Astrocyte (in vitro differentiated cells and primary cell): ENCODE measurements at regions not wholly inside any gene's neighbourhood (a gene's known extent, or its start where the extent isn't known, plus 50 kb on each side); places are given as distances from the start of the nearest gene placed in this dataset.
A peak's percentile ranks its signal among the peaks of the same experiment; 100 is the strongest.

Experiments
- DNase-seq: peaks from one replicate; pipeline ENCODE4 v3.0.0-alpha.2; 2010; ENCODE audit warnings: low read depth
- FAIRE-seq: peaks from 2 replicates; lab custom pipeline; 2011; peaks lifted over from hg19 to GRCh38; lab: Jason Lieb, UNC
- H2AFZ ChIP-seq: 2 replicates; pipeline ENCODE4 v1.6.0; 2012; ENCODE audit warnings: low read depth, low read length, inconsistent platforms
- H3K27ac ChIP-seq: 2 replicates; pipeline ENCODE4 v1.5.1; 2011; ENCODE audit warnings: low read depth, low read length, inconsistent platforms
- H3K27me3 ChIP-seq: 2 replicates; pipeline ENCODE4 v1.6.0; 2011; ENCODE audit warnings: low read length, inconsistent platforms; ENCODE audit not compliant: insufficient read depth
- H3K36me3 ChIP-seq: 2 replicates; pipeline ENCODE4 v1.5.1; 2011; ENCODE audit warnings: low read length, inconsistent platforms; ENCODE audit not compliant: insufficient read depth
- H3K4me1 ChIP-seq: 2 replicates; pipeline ENCODE4 v1.5.1; 2011; ENCODE audit warnings: low read length, inconsistent platforms; ENCODE audit not compliant: insufficient read depth
- H3K4me2 ChIP-seq: 2 replicates; pipeline ENCODE4 v1.6.0; 2012; ENCODE audit warnings: low read length, inconsistent platforms
- H3K4me3 ChIP-seq: 2 replicates; pipeline ENCODE4 v1.5.1; 2011; ENCODE audit warnings: low read depth, mild to moderate bottlenecking, low read length, inconsistent platforms; ENCODE audit not compliant: insufficient read depth
- H3K79me2 ChIP-seq: 2 replicates; pipeline ENCODE4 v1.6.0; 2012; ENCODE audit warnings: mild to moderate bottlenecking, low read length, inconsistent platforms; ENCODE audit not compliant: insufficient read depth
- H3K9ac ChIP-seq: 2 replicates; pipeline ENCODE4 v1.6.0; 2012; ENCODE audit warnings: mild to moderate bottlenecking, low read length, inconsistent platforms
- H3K9me3 ChIP-seq: 2 replicates; pipeline ENCODE4 v1.5.1; 2012; ENCODE audit warnings: low read depth, mild to moderate bottlenecking, low read length, inconsistent platforms; ENCODE audit not compliant: insufficient read depth
- H4K20me1 ChIP-seq: 2 replicates; pipeline ENCODE4 v1.6.0; 2012; ENCODE audit warnings: low read length, inconsistent platforms; ENCODE audit not compliant: insufficient read depth
- H3K27ac Mint-ChIP-seq: one replicate; pipeline ENCODE4 v1.8.0; 2021; ENCODE audit warnings: mild to moderate bottlenecking, mixed read lengths; ENCODE audit not compliant: unreplicated experiment
- H3K27me3 Mint-ChIP-seq: one replicate; pipeline ENCODE4 v1.8.0; 2021; ENCODE audit warnings: low read depth, mixed read lengths; ENCODE audit not compliant: unreplicated experiment
- H3K36me3 Mint-ChIP-seq: one replicate; pipeline ENCODE4 v1.8.0; 2021; ENCODE audit warnings: low read depth, mixed read lengths; ENCODE audit not compliant: unreplicated experiment
- H3K4me1 Mint-ChIP-seq: one replicate; pipeline ENCODE4 v1.8.0; 2021; ENCODE audit warnings: low read depth, mixed read lengths; ENCODE audit not compliant: unreplicated experiment
- H3K4me3 Mint-ChIP-seq: one replicate; pipeline ENCODE4 v1.8.0; 2021; ENCODE audit warnings: mild to moderate bottlenecking, moderate library complexity, mixed read lengths; ENCODE audit not compliant: unreplicated experiment
- H3K9me3 Mint-ChIP-seq: one replicate; pipeline ENCODE4 v1.8.0; 2021; ENCODE audit warnings: mild to moderate bottlenecking, mixed read lengths; ENCODE audit not compliant: unreplicated experiment
- CTCF ChIP-seq: IDR thresholded peaks from 2 replicates; pipeline ENCODE4 v1.5.1; 2011; ENCODE audit warnings: low read depth, mild to moderate bottlenecking, inconsistent platforms, low read length, moderate library complexity; ENCODE audit not compliant: insufficient read depth
- EZH2 ChIP-seq: IDR thresholded peaks from 2 replicates; pipeline ENCODE4 v1.6.1; 2012; ENCODE audit warnings: mild to moderate bottlenecking, low read length, inconsistent platforms; ENCODE audit not compliant: insufficient read depth

- H3K27ac Mint-ChIP-seq: no peak overlapping the region
- H3K36me3 ChIP-seq: no peaks in the 10 kb centered on the region
- FAIRE-seq (no peak), DNase-seq (no peak)
- no peaks in the 10 kb centered on the region for H4K20me1 ChIP-seq
- H3K4me1 Mint-ChIP-seq: no peaks in the 10 kb centered on the region
- no peak overlapping the region for H3K27ac ChIP-seq
- H3K4me3 ChIP-seq: no peak overlapping the region
- TF ChIP-seq CTCF (no peak), EZH2 (no peak)
- no peaks in the 10 kb centered on the region for H3K4me1 ChIP-seq
- no peaks in the 10 kb centered on the region for H3K9me3 ChIP-seq
- H3K27me3 ChIP-seq: no peaks in the 10 kb centered on the region
- no peak overlapping the region for H3K9ac ChIP-seq
- no peak overlapping the region for H3K4me3 Mint-ChIP-seq
- no peak overlapping the region for H2AFZ ChIP-seq
- no peaks in the 10 kb centered on the region for H3K9me3 Mint-ChIP-seq
- H3K79me2 ChIP-seq: no peaks in the 10 kb centered on the region
- no peaks in the 10 kb centered on the region for H3K36me3 Mint-ChIP-seq
- H3K4me2 ChIP-seq: no peak overlapping the region
- no peaks in the 10 kb centered on the region for H3K27me3 Mint-ChIP-seq
Observed at GRCh38 chr5:30809933-30810332, 383.6 kb upstream of the CDH6 start.

GRCh38 chr5:30808996-30809395 is 384.5 kb upstream of the CDH6 start:
- no peaks in the 10 kb centered on the region for H3K4me1 ChIP-seq
- Mint-ChIP-seq H3K27ac (no peak overlapping the region), H3K4me1 (no peaks in the 10 kb centered on the region), H3K36me3 (no peaks in the 10 kb centered on the region), H3K9me3 (no peaks in the 10 kb centered on the region), H3K4me3 (no peak overlapping the region), H3K27me3 (no peaks in the 10 kb centered on the region)
- H3K79me2 ChIP-seq: no peaks in the 10 kb centered on the region
- H3K27ac ChIP-seq: no peak overlapping the region
- no peaks in the 10 kb centered on the region for H4K20me1 ChIP-seq
- no peak overlapping the region for H3K4me2 ChIP-seq
- no peak for TF ChIP-seq CTCF
- no peaks in the 10 kb centered on the region for H3K9me3 ChIP-seq
- no peak overlapping the region for H3K9ac ChIP-seq
- DNase-seq (peak; percentile 13), FAIRE-seq (no peak)
- no peaks in the 10 kb centered on the region for H3K27me3 ChIP-seq
- no peak overlapping the region for H3K4me3 ChIP-seq
- no peaks in the 10 kb centered on the region for H3K36me3 ChIP-seq
- H2AFZ ChIP-seq: no peak overlapping the region

- no peak overlapping the region for H3K27ac ChIP-seq
- no peaks in the 10 kb centered on the region for H3K36me3 ChIP-seq
- no peak overlapping the region for H3K27ac Mint-ChIP-seq
- no peaks in the 10 kb centered on the region for H3K27me3 Mint-ChIP-seq
- H3K4me3 ChIP-seq: no peak overlapping the region
- no peak for TF ChIP-seq CTCF
- no peak for TF ChIP-seq EZH2
- H3K79me2 ChIP-seq: no peaks in the 10 kb centered on the region
- FAIRE-seq (no peak), DNase-seq (peak; percentile 46)
- H2AFZ ChIP-seq: no peak overlapping the region
- no peaks in the 10 kb centered on the region for H3K9me3 ChIP-seq
- H3K36me3 Mint-ChIP-seq: no peaks in the 10 kb centered on the region
- H3K4me1 ChIP-seq: no peaks in the 10 kb centered on the region
- H3K4me1 Mint-ChIP-seq: no peaks in the 10 kb centered on the region
- no peaks in the 10 kb centered on the region for H3K9me3 Mint-ChIP-seq
- H3K4me2 ChIP-seq: no peak overlapping the region
- no peaks in the 10 kb centered on the region for H4K20me1 ChIP-seq
- H3K27me3 ChIP-seq: no peaks in the 10 kb centered on the region
- no peak overlapping the region for H3K4me3 Mint-ChIP-seq
- no peak overlapping the region for H3K9ac ChIP-seq
Observed at GRCh38 chr5:30804739-30805505, 388.6 kb upstream of the CDH6 start.
